ENCODE measurements at regions not wholly inside any gene's neighbourhood (a gene's known extent, or its start where the extent isn't known, plus 50 kb on each side); places are given as distances from the start of the nearest gene placed in this dataset.
"Not testable (repeated sequence)": the region's sequence is repeated elsewhere in the genome, so short reads cannot be mapped to it uniquely, and the experiment has no call there.

DNA sequence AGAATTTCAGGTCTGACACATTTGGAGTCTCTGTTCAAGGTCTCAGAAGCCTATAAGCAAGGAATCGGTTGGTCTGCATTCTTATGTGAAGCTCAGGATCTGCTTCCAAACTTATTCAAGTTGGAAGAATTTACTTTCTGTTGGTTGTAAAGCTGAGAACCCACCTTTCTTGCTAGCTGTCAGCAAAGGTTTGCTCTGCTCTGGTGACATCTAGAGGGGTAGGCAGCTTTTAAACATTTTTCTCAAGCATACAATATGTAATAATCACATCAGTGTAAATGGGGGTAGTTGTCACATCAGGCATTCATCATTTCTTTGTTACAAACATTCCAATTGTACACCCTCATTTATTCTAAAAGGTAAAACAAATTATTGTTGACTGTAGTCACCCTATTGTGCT lies 935.2 kb downstream of the TRAM1L1 start:
- TF ChIP-seq ZFX (IDR thresholded peaks at IDR 0.05; ENCODE audit: borderline replicate concordance) = no peak
- TF ChIP-seq, protein P1, sequence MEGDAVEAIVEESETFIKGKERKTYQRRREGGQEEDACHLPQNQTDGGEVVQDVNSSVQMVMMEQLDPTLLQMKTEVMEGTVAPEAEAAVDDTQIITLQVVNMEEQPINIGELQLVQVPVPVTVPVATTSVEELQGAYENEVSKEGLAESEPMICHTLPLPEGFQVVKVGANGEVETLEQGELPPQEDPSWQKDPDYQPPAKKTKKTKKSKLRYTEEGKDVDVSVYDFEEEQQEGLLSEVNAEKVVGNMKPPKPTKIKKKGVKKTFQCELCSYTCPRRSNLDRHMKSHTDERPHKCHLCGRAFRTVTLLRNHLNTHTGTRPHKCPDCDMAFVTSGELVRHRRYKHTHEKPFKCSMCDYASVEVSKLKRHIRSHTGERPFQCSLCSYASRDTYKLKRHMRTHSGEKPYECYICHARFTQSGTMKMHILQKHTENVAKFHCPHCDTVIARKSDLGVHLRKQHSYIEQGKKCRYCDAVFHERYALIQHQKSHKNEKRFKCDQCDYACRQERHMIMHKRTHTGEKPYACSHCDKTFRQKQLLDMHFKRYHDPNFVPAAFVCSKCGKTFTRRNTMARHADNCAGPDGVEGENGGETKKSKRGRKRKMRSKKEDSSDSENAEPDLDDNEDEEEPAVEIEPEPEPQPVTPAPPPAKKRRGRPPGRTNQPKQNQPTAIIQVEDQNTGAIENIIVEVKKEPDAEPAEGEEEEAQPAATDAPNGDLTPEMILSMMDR (IDR thresholded peaks at IDR 0.05) = no peak; the same call in 1 of the 2 replicates

GRCh38 chr4:116143198-116143597 lies 942.2 kb downstream of the TRAM1L1 start:
- TF ChIP-seq, protein P1 (IDR thresholded peaks at IDR 0.05) = no peak
- no peak for TF ChIP-seq ZFX (IDR thresholded peaks at IDR 0.05; ENCODE audit: borderline replicate concordance)
- H3K27ac ChIP-seq = peak overlapping the region; percentile 66

More for the DNA sequence above, 935.2 kb downstream of the TRAM1L1 start:
- H3K27ac ChIP-seq = no peak overlapping the region

DNA sequence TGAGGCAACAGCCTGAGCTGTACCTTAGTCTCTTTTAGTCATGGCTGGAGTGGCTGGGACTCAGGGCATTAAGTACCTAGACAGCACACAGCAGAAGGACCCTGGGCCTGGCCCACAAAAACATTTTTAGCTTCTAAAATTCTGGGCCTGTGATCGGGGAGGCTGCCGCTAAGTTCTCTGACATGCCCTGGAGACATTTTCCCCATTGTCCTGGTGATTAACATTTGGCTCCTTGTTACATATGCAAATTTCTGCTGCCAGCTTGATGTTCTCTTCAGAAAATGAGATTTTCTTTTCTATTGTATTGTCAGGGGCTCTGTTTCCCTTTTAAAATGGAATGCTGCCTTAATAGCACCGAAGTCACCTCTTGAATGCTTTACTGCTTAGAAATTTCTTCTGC lies 952.4 kb downstream of the TRAM1L1 start:
- H3K27ac ChIP-seq = no peak overlapping the region
- TF ChIP-seq, protein P1 (IDR thresholded peaks at IDR 0.05) = no peak
- TF ChIP-seq ZFX (IDR thresholded peaks at IDR 0.05; ENCODE audit: borderline replicate concordance) = no peak

GRCh38 chr4:116126794-116127193 lies 958.6 kb downstream of the TRAM1L1 start:
- no peak overlapping the region for H3K27ac ChIP-seq
- TF ChIP-seq, protein P1 (IDR thresholded peaks at IDR 0.05) = no peak
- TF ChIP-seq ZFX (IDR thresholded peaks at IDR 0.05; ENCODE audit: borderline replicate concordance) = no peak

GRCh38 chr4:116122124-116122523 lies 963.3 kb downstream of the TRAM1L1 start:
- TF ChIP-seq, protein P1 (IDR thresholded peaks at IDR 0.05) = no peak
- TF ChIP-seq ZFX (IDR thresholded peaks at IDR 0.05; ENCODE audit: borderline replicate concordance) = no peak
- H3K27ac ChIP-seq = no peak overlapping the region

- TF ChIP-seq, protein P1 (IDR thresholded peaks at IDR 0.05) = no peak
- TF ChIP-seq ZFX (IDR thresholded peaks at IDR 0.05; ENCODE audit: borderline replicate concordance) = no peak
- no peak overlapping the region for H3K27ac ChIP-seq
Measured at GRCh38 chr4:116118221-116118620, 967.2 kb downstream of the TRAM1L1 start.

DNA sequence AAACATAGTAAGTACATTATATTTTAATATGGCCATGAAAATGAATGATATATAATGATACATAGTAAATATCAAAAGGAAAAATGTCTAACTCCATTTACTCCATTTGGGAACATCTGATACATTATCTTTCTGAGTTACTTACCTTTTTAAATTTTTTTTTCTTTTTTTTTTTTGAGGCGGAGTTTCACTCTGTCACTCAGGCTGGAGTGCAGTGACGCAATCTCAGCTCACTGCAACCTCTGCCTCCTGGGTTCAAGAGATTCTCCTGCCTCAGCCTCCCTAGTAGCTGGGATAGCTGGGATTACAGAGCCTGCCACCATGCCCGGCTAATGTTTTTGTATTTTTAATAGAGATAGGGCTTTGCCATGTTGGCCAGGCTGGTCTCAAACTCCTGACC lies 972.5 kb downstream of the TRAM1L1 start:
- H3K27ac ChIP-seq = not testable (repeated sequence)

DNA sequence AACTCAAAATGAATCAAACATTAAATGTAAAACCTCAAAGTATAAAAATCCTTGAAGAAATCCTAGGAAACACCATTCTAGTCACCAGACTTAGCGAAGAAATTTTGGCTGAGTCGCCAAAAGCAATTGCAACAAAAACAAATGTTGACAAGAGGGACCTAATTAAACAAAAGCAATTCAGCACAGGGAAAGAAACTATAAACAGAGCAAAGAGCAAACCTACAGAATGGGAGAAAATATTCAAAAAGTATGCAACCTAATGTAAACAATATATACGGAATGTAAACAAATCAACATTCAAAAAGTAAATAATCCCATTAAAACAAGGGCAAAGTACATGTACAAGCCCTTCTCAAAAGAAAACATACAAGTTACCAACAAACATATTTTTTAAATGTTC lies 974.7 kb downstream of the TRAM1L1 start:
- peak overlapping the region; percentile 62 for H3K27ac ChIP-seq
- TF ChIP-seq ZFX (IDR thresholded peaks at IDR 0.05; ENCODE audit: borderline replicate concordance) = no peak
- TF ChIP-seq, protein P1 (IDR thresholded peaks at IDR 0.05) = no peak

Data from 22Rv1 (cell line).